AG04450 (cell line): ENCODE measurements at regions not wholly inside any gene's neighbourhood (a gene's known extent, or its start where the extent isn't known, plus 50 kb on each side); places are given as distances from the start of the nearest gene placed in this dataset.

ENCODE experiments used
- CTCF ChIA-PET: fragments of 300-600, 350-600 bp; formaldehyde crosslinking; extraction: SDS; loops from one replicate; lab custom pipeline; 2022; ENCODE audit warnings: antibody characterized with exemption, inconsistent platforms; lab: Charles Lee
- POLR2A ChIA-PET: fragments of 350-600 bp; formaldehyde crosslinking; extraction: SDS; loops from one replicate; lab custom pipeline; 2021; ENCODE audit warnings: antibody characterized with exemption, inconsistent platforms; lab: Yijun Ruan, JAX
- DNase-seq: peaks from one replicate; pipeline ENCODE4 v3.0.0-alpha.2; 2011; ENCODE audit warnings: low read depth, low spot score
- H3K27ac ChIP-seq: one replicate; pipeline ENCODE4 v1.5.1; 2012; ENCODE audit warnings: low read depth, low read length, control low read depth
- H3K27me3 ChIP-seq: one replicate; pipeline ENCODE4 v1.6.0; 2012; ENCODE audit warnings: low read length; ENCODE audit not compliant: control insufficient read depth, insufficient read depth
- H3K4me3 ChIP-seq: 2 replicates; pipeline ENCODE4 v1.5.1; 2011; ENCODE audit warnings: mild to moderate bottlenecking, low read depth, low read length, control low read depth
- H3K9me3 ChIP-seq: 2 replicates; pipeline ENCODE4 v1.5.1; 2012; ENCODE audit warnings: low read length; ENCODE audit not compliant: control insufficient read depth, insufficient read depth
- CTCF ChIP-seq: IDR thresholded peaks from 2 replicates; pipeline ENCODE4 v1.5.1; 2011; ENCODE audit warnings: low read depth, low read length, control low read depth, inconsistent platforms

DNA sequence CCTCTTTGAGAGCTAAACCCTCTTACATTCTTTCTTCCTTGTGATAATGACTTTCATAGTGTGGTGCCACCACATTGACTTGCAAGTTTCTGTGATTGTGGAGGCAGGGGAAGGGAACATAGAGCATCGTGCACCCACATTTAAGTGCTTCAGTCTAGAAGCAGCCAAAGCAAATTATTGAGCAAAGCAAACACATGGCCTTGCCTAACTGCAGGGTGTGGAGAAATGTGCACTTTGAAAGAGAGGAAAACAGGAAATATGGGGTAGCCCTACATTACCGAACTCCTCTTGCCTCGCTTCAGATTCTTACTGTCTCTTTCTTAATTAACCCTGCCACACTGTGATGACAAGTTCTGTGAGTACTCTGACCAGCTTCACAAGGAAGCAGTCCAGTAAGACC is 814.6 kb downstream of the SLC4A3 start:
- TF ChIP-seq CTCF: no peak
- H3K9me3 ChIP-seq: no peaks in the 10 kb centered on the region
- ChIA-PET CTCF (no interaction called here), POLR2A (no interaction called here)
- H3K4me3 ChIP-seq: no peak overlapping the region
- no peak overlapping the region for H3K27ac ChIP-seq
- no peak for DNase-seq
- no peaks in the 10 kb centered on the region for H3K27me3 ChIP-seq

GRCh38 chr2:220445429-220446105 is 818.1 kb downstream of the SLC4A3 start:
- no peak for DNase-seq
- TF ChIP-seq CTCF: no peak
- Histone ChIP-seq H3K27me3 (no peaks in the 10 kb centered on the region), H3K27ac (no peak overlapping the region), H3K4me3 (no peak overlapping the region), H3K9me3 (no peaks in the 10 kb centered on the region)
- ChIA-PET CTCF (interaction anchor here (0.6 kb wide), 1 partner anchor 103 kb away, joined by 3 read pairs; no protein-coding TSS in a partner anchor), POLR2A (no interaction called here)

DNA sequence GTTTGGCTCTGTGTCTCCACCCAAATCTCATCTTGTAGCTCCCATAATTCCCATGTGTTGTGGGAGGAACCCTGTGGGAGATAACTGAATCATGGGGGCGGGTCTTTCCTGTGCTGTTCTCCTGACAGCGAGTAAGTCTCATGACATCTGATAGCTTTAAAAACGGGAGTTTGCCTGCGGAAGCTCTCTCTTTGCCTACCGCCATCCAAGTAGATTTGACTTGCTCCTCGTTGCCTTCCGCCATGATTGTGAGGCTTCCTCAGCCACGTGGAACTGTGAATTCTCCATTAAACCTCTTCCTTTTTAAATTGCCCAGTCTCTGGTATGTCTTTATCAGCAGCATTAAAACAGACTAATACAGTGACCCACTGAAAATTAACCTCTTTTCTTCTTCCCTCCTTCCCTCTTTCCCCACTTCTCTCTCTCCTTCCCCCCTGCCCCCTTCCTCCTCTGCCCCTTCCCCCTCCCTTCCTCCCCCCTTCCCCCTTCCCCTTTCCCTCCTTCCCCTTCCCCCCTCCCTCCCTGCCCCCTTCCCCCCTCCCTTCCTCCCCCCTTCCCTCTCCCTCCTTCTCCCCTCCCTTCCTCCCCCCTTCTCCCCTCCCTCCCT is 818.8 kb downstream of the SLC4A3 start:
- no peak overlapping the region for H3K4me3 ChIP-seq
- no peak for DNase-seq
- no peak overlapping the region for H3K27ac ChIP-seq
- CTCF ChIA-PET: no interaction called here
- H3K27me3 ChIP-seq: no peaks in the 10 kb centered on the region
- H3K9me3 ChIP-seq: no peaks in the 10 kb centered on the region
- TF ChIP-seq CTCF: no peak
- POLR2A ChIA-PET: no interaction called here

- ChIA-PET CTCF (interaction anchor here (0.6 kb wide), 1 partner anchor 382 kb away, joined by 4 read pairs; no protein-coding TSS in a partner anchor), POLR2A (no interaction called here)
- Histone ChIP-seq H3K27me3 (no peaks in the 10 kb centered on the region), H3K4me3 (no peak overlapping the region), H3K27ac (no peak overlapping the region), H3K9me3 (no peaks in the 10 kb centered on the region)
- no peak for DNase-seq
- TF ChIP-seq CTCF: no peak
Observed at GRCh38 chr2:220450846-220451245, 823.4 kb downstream of the SLC4A3 start.

GRCh38 chr2:220451438-220451837 is 824.0 kb downstream of the SLC4A3 start:
- POLR2A ChIA-PET: no interaction called here
- no peaks in the 10 kb centered on the region for H3K9me3 ChIP-seq
- DNase-seq: no peak
- TF ChIP-seq CTCF: no peak
- CTCF ChIA-PET: no interaction called here
- no peaks in the 10 kb centered on the region for H3K27me3 ChIP-seq
- no peak overlapping the region for H3K4me3 ChIP-seq
- no peak overlapping the region for H3K27ac ChIP-seq
